Activated CD4-positive, alpha-beta T cell treated with anti-CD3 and anti-CD28 coated beads, Interleukin-2, amount 50 U/mL, for 16 hours (primary cell): ENCODE measurements at regions not wholly inside any gene's neighbourhood (a gene's known extent, or its start where the extent isn't known, plus 50 kb on each side); places are given as distances from the start of the nearest gene placed in this dataset.
A peak's percentile ranks its signal among the peaks of the same experiment; 100 is the strongest.

ENCODE experiments used
- DNase-seq: peaks from one replicate; pipeline ENCODE4 v3.0.0-alpha.2; 2020

DNA sequence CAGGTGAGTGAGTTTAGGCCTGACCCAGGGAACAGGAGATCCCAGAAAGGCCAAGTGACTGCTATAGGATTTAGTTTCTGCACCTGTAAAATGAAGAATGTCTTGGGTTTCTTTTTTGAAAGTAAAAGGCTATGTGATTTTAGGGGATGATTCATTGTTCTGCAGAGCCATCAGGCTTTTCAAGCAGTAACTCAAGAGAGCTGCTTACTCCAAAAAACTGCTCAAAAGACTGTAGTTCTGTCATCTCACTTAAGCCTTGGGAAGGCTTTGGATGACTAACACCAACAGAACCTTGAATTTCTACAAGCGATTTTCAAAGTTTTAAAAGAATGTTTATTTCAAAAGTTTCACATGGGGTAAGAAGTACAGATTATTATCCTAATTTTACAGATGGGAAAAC lies 165.1 kb downstream of the HAUS1 start:
- DNase-seq: no peak

DNA sequence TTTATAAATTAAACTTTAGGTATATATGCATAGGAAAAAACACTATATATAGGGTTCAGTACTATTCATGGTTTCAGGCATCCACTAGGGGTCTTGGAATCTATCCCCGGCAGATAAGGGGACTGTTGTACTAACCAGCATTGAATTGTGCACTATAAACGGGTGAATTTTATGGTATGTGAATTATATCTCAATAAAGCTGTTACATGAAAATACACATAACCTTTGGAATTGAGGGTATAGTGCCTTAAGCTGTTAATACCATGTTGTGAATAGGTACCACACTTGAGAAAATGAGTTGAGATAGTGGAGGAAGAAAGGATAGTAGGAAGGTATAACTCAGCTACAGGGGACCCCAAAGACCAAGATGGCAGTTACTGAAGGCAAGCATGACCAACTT lies 167.3 kb downstream of the HAUS1 start:
- DNase-seq: no peak

DNA sequence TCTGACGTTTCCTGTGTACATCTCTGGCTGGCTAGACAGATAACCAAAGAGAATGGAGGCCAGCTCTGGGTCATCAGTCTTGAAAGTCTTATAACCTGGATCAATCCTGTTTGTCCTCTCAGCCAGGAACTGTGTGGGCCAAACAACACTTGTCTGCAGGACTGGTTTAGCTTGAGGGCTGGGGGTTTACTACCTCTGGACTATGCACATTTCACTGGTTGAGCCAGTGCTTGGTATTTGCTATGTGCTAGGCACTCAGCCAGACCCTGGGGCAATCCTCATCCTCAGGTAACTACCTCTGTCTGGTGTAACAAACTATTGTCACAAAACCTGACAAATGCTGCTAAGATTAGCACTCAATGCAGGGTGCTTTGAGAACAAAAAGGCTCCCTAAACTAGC lies 169.7 kb downstream of the HAUS1 start:
- no peak for DNase-seq

DNA sequence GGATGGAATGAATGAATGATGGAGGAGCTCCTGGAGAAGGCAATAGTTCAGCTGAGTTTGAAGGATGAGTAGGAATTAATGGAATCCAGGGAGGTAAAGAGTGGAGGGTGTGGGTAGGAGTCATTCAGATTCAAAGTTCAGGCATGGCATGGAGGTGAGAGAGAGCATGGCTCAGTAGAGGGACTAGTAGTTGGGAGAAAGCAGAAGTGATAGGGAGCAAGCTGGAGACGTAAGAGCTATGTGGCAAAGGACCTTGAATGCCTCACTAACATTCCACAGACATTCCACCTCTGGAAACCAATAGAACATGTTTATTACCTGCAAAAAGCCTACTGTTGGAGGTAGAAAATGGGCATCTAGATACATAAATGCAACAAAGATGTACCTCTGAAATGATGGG lies 170.1 kb downstream of the HAUS1 start:
- DNase-seq: no peak

DNA sequence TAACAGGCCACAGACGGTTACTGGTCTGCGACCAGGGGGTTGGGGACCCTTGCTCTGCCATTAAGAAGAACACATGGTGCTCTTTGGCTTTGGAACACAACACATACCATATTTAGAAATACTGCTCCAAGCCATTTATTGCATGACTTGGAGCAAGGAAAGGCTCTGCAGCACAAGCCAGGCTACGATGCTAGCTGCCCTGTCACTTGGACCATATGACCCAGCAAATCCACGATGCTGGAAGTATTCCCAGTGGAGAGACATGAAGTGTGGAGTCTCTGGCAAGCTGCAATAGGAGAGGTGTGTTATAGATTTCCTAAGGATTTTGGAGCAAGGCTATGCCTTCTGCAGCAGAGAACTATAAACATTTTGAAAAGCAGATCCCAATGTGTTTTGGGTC lies 171.2 kb downstream of the HAUS1 start:
- DNase-seq: no peak

DNA sequence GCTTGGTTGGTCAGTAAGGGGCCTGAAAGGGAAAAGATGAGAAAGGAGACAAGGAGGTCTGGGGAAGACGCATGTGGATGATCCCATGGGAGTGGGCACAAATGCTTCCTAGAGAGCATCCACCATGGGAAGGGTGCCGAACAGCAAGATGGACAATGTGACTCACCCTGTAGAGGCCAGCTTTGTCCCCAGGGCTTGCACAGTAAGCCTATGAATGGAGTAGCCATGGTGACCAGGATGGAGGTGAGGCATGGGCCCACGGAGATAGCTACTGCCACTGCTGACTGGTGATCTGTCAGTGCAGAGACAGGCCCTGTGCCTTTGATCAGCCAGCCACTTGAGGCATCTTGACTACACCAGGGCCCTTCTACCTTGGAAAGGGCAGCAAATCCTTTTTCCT lies 172.6 kb downstream of the HAUS1 start:
- DNase-seq: no peak

DNA sequence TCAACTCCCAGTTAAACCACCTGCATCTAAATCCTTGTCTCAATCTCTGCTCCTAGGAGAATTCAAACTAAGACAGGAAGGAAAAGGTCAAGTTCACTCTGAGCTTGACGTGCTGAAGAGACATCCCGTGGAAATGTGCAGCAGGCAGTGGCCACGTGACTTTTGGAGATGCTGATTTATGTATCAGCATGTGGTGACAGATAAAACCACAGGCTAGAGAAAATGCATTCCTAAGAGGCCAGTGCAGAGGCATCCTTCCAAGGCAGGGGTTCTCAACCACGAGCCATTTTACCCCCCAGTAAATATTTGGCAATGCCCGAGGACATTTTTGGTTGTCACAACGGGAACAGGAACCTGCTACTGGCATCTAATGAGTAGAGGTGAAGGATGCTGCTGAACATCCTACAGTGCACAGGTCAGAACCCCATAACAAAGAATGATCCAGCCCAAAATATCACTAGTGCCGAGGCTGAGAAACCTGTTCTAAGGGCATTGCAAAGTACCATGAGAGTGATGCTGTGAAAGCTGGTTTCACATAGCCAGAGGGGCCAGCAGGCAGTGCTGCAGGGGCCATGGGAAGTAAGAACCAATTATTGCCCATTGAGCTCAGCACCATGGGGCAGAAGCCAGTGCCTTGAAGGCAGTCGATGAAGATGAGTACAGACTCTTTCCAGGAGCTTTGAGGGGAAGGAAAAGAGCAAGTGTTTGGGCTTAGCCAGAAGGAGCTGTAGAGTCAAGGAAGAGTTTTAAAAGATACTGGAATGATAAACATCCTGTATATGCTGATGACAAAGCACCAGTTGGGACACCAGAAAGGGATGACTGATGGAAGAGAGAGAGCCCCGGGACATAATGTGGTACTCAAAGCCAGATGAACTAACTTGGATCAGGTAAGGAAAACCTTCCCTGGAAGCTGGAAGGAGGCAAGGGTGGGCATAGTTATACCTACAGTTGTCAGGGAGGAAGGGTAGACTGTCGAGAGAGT lies 174.6 kb downstream of the HAUS1 start:
- DNase-seq: no peak

DNA sequence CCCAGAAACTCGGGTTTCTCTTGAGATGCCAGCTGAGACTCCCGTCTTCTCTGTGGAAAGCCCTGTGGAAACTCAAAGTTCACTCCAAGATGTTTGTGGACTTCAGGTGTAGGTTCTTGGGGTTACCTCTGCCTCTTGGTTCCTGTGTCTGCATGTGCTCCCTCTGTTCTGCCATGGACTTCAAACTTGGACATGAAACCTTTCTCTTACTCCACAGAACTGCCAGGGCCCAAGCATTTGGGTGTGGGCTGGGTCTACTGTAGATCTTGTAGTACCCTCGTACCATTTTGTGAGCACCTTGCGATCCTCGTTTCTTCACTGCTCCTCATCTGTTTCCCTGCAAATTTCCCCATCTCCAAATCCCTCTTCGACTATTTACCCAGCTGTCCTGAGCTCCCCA lies 175.5 kb downstream of the HAUS1 start:
- no peak for DNase-seq

DNA sequence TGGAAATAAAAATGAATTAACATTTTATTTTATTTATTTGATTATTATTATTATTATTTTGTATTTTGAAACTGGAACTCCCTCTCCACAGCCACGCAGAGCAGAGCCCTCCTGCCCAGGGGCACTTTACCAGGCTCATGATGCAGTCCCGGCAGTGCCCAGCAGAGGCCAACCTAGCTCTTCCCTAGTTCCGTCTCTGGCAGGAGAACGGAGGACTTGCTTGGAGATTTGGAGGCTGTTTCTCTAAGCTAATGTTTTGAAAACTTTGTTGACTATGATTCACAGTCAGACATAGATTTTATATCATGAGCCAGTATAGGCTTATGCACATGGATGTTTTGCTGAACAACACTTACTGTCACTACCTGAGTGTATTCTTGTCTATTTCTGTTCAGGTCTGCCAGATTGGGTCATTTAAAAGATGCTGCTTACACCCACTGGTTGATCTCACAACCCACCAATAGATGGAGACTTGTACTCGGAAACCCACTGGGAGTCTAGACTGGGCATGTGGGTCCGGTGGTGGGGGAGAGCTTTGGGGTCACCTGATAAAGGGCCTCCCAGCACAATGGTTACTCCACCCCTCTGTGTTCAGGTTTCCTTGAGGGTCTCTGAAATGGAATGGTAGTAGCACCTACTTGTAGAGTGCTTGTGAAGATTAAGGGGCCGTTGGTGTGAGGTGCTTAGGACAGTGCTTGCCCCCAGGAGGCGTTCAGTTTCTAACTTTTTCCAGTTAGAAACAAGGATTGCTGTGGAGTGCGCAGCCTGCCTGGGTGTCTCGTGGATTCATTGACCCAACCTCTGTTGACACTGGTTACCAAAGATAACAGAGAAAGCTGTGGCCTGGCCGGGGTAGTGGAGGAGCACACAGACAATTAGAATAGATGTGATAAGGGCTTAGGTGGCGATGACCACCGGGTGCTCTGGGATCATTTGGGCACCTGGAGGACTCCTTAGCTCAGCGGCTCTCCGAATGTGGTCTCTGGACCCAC lies 177.3 kb downstream of the HAUS1 start:
- peak; percentile 54 for DNase-seq

DNA sequence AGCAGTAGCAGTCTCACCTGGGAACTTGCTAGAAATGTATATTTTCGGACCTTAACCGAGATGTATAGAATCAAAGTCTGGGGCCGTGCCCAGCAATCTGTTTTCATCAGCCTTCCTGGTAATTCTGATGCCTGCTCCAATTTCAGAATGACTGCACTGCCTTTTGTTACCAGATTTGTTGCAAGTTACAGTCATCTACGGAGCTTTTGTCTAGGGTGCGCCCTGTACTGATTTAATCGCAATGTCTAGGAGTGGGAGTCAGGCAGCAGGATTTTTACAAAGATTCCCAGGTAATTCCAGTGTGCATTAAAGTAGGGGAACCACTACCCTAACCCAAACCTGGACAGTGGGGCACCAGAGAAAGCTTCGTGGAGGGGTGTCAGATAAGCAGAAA lies 178.0 kb downstream of the HAUS1 start:
- no peak for DNase-seq

DNA sequence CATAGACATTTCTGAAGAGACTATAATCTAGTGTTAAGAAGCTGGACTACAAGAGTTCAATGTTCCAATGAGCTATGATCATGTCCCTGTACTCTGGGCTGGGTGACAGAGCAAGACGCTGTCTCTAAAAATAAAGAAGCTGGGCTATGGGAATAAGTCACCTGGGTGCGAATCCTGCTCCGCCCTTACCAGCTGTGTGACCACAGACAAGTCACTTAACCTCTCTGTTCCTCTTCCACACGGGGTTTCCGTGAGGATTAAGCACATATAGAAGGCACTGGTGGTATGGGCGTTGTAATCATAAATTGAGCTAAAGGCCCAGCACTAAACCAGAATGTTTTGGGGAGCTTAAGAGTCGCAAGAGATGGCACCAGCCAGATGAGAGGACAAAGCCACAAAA lies 178.5 kb downstream of the HAUS1 start:
- no peak for DNase-seq

DNA sequence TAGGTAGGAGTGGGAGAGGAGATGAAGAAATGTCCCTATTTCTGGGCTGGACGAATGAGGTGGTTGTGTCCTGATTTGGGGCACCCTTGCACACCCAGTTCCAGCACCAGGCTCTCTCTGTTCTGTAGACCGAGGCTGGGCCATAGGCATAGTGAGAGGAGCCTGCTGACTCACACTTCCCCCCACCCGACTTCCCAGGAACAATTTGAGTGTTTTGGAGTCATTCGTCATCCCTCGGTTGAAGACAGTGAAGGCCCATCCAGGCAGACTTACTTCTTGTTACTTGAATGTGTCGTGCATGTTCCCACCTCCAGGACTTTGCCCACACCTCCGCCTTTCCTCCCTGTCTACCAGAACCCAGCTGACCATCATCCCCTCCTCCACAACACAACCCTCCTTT lies 179.1 kb downstream of the HAUS1 start:
- no peak for DNase-seq

DNA sequence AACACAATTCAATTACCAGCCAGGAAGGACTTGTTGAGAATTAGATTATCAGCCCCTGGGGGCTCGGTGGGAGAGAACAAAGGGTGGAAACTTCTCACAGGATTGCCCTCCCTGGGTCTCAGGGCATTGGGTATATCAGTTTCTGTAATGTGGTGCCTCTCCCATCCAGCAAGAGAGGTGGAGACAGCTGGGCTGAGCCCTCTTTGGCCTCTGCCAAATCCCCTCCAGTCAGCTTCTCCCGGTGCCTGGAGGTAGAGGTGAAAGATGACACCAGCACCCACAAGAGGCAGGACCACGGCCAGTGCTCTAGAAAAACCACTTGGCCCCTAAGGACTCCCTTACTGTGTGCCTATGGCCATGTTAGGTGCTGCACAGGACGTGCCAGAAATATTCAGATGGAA lies 179.7 kb downstream of the HAUS1 start:
- DNase-seq: no peak

DNA sequence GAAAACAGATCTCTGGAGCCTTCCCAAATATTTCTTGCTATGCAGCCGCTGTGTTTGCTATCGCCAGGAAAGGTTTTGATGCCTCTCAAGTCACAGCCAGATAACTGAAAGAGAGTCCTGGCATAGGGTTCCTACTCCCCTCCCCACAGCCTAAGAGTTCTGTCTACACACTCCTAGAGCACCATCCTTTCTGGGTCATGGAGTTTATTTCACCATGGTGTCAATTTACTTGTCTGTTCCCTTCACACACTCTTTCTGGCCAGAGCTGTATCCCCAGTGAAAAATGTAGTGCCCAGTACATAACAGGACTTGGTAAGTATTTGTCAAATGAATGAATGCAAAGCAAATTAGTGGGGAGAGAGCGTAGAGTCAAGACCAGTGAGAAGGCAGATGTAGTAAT lies 185.3 kb downstream of the HAUS1 start:
- no peak for DNase-seq

DNA sequence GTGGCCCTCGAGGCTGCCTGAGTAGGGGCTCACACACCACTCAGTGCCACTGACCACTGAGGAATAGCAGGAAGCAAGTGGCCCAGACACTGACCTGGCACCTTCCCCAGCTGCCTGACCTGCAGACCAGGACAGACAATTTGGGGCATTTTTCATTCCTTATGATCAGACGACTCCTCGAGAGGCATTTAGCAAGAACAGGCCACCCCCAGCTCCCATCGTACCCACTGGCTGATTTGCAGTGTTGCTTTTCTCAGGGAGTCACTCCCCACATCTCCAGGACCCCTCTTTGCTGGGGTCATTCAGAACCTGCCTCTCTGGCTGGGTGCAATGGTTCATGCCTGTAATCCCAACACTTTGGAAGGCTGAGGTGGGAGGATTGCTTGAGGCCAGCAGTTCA lies 185.7 kb downstream of the HAUS1 start:
- DNase-seq: no peak

DNA sequence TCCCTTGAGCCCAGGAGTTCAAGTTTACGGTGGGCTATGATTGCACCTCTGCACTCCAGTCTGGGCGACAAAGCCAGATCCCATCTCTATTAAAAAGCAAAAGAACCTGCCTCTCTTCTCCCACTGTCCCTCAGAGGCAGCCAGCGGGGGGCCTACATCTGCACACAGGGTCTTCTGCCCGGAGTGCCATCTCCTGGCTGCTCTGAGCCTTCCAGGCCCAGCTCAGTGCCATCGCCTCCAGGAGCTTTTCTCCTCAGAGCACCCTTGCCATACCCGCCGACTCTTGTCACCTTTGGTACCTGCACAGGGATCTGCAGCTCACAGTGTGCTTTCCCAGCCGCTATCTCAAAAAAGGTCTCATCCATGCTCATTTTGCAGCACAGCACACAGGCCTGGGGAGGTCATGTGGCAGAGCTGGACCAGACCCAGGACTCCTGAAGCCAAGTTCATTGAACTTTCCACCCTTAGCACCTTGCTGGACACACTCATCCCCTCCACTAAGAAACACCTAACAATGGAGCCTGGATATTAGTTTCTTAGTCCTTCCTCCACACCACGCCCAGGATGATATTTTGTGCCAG lies 186.3 kb downstream of the HAUS1 start:
- no peak for DNase-seq

DNA sequence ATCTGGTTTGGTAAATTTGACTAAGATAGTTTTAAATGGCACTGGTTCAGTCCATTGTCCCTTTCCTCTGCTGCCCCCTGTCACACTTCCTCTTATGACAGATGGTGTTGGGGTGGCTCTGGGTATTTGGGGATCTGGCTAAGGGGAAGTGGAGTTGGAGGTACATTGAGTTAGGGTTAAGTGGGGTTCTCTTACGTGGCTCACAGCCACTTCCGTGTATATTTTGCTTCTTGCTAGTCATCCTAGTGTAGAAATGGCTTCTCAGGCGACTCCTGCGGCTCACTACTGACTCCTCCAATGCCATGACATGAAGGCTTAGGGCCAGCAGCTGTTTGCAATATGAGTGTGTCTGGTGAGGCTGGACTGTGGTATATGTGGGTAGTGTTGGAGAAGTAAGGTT lies 187.0 kb downstream of the HAUS1 start:
- no peak for DNase-seq

DNA sequence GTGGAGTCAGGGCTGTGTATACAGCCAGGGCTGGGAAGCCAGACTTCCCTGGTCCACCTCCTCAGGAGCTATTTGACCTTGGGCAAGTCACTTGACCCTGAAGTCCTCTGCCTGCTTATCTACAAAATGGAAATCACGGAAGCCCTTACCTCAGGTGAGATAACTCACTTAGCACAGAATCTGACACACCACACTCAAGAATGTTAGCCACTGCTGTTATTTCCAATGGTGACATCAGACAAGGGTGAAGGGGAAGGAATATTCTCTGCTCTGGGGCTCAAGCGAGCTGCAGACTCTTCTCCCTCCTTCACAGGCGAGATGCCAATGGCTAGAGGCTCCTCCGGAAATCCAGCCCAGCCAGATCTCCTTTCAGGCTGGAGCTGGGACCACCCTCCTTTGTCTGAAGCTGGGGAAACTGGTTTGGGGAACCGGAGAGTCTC lies 189.6 kb downstream of the HAUS1 start:
- no peak for DNase-seq

DNA sequence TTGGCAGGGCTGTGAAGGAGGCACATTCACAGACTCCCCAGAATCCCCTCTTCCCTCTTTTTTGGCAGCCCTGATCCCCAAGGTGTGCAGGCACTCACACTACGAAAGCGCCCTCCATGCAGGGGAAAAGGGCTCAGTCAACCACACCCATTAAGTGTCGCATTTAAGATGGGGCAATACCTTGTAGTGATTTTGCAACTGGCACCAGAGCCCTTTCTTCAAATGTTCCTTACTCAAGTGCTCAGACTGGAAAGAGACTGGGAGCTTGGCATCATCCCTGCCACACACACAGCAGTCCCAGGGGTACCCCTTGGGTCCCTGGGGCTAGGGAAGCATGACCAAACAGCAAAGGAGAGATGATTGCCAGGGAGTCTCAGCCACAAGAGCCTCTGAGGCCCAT lies 190.1 kb downstream of the HAUS1 start:
- DNase-seq: no peak

DNA sequence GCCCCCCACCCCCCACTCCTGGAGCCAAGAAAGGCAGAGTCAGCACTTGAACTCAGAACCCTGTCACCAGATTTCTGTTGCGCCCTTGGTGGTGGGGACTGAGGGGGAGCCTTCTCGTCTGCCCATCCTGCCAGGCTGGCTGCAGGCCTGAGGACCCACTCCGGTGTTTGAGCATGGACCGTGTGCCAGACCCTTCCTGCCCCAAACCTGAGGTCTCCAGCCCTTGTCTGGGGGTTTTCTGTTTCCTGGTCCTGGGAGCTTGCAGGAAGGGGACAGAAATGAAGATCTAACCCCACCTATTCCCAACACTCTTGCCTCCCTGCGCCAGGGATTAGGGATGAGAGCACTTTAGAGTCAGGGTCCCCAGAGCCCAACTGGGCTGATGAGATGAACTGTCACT lies 190.6 kb downstream of the HAUS1 start:
- DNase-seq: no peak

DNA sequence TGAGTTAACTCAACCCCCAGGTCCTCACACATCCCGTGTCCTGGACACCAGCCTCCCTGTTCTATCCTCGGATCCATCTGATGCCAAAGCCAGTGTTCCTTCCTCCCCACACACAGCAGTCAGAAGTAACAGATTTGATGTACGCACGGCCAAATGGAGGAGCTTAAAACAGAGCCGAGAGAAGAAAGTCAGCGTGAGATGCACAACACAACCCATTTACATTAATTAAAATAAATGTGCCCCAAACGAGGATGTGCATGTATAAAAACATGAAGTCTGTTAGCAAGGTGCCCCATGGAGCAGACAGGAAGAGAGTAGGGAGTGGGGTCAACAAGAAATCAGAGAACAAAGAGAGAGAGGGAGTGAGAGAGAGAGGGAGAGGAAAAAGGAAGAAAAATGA lies 191.2 kb downstream of the HAUS1 start:
- no peak for DNase-seq

DNA sequence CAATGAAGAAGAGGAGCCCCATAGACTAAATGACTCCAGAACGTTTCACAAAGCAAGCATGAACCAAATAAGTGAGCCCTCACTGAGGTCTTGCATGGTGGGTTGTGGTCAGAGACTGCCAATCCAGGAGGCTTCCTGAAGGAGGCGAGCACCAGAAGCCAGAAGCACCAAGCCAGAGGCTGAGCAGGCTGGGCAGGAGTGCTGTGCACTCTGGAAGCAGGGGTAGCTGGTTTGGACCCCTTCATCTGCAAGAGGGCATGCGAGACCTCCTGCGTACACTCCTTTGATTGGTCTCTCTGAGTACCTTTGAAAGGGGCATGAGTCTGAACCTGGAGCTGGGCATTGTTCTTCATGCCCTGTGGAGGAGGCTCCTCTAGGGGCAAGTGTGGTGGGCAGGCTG lies 192.5 kb downstream of the HAUS1 start:
- no peak for DNase-seq

DNA sequence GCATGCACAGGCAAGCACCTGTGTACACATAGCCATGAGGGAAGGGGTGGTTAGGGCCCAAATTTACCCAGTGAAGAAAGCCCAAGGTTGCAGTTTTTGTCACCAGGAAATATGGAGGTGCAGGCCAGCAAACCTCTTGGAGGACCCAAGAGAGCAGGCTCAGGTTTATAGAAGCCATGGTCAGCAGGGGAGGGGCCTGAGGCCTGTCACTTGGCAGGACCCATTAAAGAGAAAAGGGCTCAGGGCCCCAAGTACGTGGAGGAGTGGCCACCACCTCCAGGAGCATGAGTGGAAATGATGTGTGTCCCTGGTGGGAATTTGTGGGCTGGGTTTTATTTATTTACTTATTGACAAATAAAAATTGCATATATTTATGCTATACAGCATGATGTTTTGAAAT lies 192.9 kb downstream of the HAUS1 start:
- no peak for DNase-seq
